ENCODE measurements at regions not wholly inside any gene's neighbourhood (a gene's known extent, or its start where the extent isn't known, plus 50 kb on each side); places are given as distances from the start of the nearest gene placed in this dataset.
"Not testable (repeated sequence)": the region's sequence is repeated elsewhere in the genome, so short reads cannot be mapped to it uniquely, and the experiment has no call there.

DNA sequence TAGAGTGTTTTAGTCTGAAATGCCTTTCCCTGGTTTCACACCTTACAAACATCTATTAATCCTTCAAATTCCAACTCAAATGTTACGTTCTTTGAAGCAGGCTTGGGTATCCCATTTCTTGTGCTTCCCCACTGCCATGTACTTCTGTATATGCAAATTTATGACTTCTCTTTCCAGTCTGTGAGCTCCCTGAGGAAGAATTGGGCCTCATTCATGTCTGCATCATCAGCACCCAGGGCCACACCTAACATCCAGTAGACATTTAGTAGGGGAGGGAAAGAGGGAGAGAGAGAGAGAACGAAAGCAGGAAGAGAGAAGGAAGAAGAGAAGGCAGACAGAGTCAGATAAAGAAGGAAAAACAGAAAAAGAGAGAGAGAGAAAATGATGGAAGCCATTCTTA lies 53.3 kb upstream of the KY start:
- DNase-seq: no peak

DNA sequence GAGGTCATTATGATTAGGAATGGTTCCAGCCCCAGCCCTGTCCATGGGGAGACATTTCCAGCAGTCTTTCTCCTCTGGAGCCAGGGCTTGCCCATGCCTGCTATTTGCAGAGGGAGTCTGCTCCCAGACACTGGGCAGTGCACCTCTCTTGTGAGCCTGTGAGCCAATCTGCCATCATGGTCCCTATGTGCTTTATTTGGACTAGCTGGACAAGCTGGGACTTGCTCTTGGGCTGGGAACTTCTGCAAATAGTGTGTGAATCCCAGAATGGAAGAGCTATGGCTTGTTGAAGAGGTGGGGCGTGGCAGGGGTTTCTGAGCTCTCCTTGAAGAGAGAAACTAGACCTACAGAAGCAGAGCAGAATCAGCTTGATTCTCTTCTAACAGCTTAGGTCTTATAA lies 53.7 kb upstream of the KY start:
- no peak for DNase-seq

DNA sequence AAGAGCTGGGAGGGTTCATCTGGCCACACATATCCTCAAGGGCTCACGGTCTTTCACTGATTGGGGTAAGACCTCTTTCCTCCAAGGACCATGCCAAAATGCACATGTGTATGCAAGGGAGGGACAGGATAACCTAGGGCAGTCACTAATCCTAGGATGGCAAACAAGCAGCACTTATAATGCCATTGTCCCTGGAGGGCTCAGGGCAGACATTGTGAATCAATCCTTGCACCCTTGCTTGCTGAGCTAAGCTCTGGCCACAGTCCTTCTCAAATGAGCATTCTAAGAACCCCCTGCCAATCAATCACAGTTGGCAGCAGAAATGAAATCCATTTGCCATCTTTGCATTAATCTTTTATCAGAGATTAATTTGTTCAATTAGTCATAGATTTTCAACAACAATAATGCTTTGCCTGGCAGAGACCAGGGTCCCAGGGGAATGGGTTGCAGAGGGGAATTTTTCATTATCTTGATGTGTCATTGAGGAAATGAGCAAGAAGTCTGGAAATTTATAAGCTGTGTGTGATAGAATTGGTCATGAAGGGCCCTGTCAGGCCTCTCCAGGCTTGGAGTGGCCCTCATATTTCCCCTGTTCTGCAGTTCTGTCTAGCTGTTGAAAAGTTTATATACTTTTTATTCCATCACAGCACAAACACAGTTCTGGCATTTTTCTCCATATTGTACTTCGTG lies 57.2 kb upstream of the KY start:
- no peak for DNase-seq

DNA sequence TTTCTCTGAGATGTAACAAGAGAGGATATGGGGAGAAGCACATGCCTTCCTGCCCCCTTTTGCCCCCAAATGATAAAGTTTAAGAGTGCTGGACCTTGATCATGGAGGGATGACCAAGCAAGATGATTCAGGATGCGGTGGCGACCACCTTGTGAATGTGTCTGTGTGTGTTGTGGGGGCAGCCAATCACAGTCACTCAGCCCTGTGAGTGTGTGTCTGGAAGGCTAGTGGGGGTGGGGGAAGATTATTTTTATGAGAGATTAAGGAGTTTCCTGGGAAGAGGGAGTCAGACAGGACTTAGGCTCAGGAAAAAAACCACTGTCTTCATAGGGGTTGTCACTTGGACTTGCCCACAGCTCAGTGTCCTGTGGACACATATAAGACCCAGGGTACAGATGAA lies 57.8 kb upstream of the KY start:
- no peak for DNase-seq

DNA sequence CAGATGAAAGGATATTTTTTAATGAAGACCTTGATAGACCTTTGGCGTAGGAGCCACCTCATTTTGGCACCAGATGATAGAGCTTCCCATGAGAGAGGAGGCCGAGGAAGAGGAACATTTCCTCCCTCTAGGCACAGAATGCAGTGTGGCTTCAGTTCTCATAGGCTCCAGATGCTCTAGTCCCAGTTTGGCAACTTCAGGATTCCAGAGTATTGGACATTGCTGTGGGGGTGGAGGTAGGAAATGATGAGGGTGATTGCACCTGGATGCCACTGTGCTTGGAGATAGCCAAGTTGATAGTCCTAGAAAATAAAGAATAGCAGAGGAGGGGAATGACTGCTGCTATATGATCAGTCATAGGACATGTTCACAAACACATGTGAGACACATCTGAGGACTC lies 58.3 kb upstream of the KY start:
- DNase-seq: no peak

DNA sequence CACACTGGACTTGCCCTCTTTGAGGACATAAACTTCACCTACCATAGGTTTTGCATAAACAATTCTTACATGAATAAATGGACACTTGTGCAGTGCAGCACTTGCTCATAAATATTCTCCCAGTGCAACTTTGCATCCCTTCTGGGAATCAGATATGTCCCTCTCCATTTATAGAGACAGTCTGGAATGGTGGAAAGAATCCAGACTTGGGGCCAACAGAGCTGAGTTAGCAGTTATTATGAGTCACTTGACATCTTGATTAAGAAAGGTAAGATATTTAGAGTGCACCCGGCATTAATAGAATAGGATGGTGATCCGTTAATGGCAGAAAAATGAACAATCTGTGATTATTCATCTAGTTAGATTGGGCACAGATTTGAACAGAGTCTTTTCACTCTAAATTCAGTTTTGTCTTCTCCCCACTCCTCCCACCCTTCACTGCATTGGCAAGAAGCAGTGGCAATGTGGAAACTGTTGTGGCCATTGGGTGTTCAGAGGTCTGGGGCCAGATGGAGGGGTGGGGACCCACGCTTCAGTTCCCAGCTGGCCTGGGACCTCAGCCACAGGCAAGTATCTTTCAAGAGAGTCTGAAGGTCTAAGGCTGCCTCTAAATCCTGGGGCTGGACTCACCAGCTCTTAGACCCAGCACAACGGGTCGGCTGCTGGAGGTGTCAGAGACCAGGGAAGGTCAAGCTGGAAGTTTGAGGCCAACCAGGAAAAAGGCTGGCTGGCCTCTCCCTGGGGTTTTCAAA lies 58.9 kb upstream of the KY start:
- DNase-seq: no peak

DNA sequence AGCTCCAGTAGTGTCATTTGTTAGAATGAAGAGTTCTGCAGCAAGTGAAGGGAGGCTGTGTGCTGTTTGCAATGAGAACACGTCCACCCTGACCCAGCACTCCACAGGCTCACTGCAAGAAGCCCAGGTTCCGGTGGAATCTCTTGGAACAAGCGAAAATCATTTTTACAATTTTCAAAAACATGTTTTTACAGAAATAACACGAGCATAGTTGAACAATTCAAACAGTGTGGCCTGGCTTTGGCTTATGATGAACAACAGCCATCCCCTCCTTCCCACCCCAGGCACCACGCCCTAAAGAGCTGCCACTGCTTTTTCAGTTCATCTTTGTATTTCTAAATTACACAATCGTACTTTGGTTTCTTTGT lies 59.5 kb upstream of the KY start:
- no peak for DNase-seq

DNA sequence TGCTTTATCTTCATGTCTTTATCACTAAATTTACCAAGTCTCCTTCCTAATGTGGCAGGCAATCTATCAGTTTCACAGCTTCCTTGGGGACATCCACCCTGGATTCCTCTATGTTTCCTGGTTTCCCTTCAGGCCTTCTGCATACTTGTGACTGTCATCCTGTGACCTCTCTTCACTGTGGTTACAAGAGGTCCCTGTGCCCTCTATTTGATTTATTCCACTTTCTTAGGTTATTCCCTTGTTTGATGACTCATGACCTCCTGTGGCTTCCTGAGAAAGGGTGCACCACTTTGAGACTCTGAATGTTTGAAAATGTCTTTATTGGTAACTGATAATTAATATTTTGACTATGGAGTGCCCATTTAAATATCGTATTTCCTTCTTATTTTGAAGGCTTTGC lies 60.5 kb upstream of the KY start:
- DNase-seq: peak; percentile 2

DNA sequence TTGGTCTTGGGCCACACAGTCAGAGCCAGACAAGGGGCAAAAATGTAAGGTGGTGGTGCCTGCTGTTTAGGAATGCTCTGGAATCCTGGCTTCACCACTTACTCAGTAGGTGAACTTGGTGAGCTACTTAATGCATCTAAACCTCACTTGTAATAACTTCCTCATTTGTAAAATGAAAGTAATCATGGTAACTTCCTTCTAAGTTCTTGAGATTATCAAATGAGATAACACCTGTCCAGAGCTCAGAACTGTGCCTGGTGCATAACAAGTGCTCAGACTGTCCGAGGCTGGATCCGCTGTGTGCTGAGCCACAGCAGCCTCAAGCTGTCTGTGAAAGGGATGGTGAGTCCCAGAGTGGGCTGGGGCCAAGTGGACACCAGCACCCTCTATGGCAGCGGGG lies 62.8 kb upstream of the KY start:
- DNase-seq: peak; percentile 63

DNA sequence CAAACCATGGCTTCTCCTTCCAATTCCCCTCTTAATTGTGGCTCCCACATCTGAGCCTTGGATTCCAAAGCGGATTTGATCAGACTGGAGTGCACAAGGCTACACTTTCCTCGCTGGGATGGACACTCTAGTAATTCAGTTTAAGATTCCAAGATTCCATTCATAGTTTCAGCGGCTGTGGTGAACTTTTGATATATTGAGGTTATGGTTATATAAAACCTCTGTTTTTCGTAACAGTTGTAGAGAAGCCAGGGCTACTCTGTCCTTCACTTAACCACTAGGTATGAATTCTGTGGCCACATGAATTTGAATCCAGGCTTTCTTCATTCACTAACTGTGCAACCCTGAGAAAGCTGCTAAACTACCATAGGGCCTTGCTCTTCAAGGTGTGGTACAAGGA lies 67.9 kb upstream of the KY start:
- DNase-seq: no peak

DNA sequence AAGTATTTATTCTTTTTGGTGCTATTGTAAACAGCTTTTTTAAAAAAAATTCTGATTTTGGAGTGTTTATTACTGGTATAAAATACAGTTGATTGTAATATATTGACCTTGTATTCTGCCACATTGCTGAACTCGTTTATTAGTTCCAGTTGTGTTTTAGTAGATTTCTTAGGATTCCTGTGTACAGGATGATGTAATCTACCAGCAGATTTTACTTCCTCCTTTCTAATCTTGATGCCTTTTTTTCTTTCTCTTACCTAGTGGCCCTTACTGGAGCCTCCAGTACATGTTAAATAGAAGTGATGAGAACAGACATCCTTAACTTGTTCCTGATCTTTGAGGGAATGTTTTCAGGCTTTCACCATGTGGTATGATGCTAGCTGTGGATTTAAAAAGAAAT lies 70.4 kb upstream of the KY start:
- DNase-seq: peak; percentile 53

DNA sequence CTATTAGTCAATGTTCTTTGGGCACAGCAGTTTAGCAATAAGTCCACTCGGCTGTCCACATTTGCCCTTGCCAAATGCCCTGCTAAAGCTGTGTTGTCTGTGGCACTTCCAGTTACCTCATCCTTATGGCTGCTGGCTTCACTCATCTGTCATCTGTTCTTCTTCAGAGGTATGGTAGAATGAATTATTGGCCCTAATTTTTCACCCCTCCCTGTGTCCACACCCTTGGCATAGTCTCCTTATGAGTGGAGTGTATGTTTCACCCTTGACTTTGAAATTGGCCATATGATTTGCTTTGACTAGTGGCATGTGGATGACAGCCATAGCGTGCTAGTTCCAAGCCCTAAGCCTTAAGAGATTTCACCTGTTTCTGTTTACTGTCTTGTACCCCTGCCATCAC lies 72.1 kb upstream of the EPHB1 start:
- no peak for DNase-seq

DNA sequence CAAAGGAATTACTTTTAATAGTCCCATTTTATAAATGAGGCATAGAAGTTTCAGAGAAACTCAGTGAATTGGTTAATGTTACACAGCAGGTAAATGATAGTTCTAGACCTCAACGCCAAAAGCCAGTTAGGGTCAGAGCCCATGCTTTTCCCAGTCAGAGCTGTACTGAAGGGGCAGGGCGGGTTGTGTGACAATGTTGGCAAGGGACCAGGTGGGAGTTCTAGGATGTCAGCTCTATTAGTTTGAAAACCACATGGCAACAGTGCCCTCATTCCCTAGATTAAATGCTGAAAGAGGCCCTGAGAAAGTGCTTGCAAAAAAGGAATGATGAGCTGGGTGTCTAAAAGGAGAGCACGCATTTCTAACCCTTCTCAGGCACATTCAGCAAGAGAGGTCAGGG lies 65.4 kb upstream of the EPHB1 start:
- DNase-seq: no peak

DNA sequence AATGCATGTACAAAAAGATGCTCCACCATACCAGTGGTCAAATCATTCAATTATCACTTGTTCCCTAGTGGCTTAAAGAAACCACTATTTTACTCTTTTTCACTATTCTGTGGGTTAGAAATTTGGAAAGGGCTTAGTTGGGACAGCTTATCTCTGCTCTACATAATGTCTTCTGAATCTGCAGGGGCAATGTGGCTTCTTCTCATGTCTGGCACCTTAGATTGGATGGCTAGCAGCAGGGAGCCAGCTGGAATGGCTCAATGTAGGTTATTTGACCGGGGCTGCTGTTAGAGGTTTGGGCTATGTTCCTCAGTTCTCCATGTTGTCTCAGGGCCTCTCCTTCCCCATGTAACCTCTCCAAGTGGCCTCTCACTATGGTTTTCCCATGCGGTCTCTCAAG lies 57.5 kb upstream of the EPHB1 start:
- DNase-seq: peak; percentile 51

DNA sequence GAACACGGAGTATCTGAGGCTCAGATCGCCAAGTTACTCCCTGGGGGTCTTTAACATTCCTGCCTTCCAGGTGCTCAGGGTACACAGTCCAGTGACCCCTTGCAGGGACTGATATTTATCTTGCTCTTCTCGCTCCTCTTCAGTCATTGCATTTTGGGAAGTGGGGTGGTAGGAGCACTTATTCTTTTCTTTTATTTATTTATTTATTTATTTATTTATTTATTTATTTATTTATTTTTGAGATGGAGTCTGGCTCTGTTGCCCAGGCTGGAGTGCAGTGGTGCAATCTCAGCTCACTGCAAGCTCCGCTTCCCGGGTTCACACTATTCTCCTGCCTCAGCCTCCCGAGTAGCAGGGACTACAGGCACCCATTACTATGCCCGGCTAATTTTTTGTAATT lies 55.0 kb upstream of the EPHB1 start:
- DNase-seq: not testable (repeated sequence)

DNA sequence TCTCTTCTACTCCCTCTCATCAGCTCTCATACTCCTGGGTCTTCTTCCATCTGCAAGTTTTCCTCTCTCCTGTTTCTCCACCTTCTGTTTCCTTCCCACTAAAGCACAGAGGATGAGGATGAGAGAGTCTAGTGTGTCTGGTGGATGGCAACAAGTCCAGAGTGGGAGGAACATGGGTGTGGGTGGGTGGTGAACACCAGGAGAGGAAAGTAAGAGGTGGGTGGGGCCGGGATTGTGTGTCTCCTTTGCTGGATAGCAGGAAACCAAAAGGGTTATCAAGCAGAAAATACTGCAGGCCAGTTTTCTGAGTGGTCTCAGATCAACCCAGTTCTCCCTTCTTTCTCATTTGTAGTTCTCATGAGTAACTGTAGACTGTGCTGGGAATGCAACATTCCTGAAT lies 52.9 kb upstream of the EPHB1 start:
- no peak for DNase-seq

DNA sequence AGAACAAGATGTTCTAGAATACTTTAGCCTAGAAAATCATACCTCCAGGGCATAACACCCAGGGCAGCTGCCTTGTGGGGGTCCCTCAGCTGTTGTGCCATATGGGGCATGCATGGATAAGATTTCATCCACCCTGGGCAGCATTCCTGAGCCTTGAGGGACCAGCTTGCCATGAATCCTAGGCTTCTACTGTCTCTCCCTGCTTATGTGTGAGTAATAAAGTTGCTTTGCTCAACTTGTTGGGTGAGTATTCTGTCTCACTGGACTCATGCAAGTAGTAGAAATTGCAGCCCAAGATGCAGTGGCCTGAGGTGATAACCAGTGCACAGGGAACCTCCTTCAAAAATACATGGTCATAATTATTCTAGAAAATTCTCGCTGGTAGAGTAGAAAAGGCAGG lies 52.1 kb upstream of the EPHB1 start:
- DNase-seq: no peak

Measured in hematopoietic multipotent progenitor cell treated with erythropoietin and hydrocortisone succinate and interleukin-3 and kit ligand, for 4 days (in vitro differentiated cells).